GM19351 (cell line): ENCODE measurements at regions not wholly inside any gene's neighbourhood (a gene's known extent, or its start where the extent isn't known, plus 50 kb on each side); places are given as distances from the start of the nearest gene placed in this dataset.

Source experiments
- ATAC-seq: cut with Tn5 transposase; IDR thresholded peaks from one replicate; pipeline ENCODE4 v1.9.1; 2021; ENCODE audit warnings: mild to moderate bottlenecking, moderate library complexity; ENCODE audit not compliant: unreplicated experiment

- no peak for ATAC-seq
Observed at GRCh38 chr2:111673526-111673925, 210.5 kb downstream of the ANAPC1 start.

- no peak for ATAC-seq
Observed at GRCh38 chr2:111675419-111676194, 208.4 kb downstream of the ANAPC1 start.

- no peak for ATAC-seq
Observed at GRCh38 chr2:111676291-111676822, 207.6 kb downstream of the ANAPC1 start.

GRCh38 chr2:111678161-111678560, 205.8 kb downstream of the ANAPC1 start:
- ATAC-seq = no peak

GRCh38 chr2:111678651-111679050, 205.3 kb downstream of the ANAPC1 start:
- no peak for ATAC-seq

- no peak for ATAC-seq
Observed at GRCh38 chr2:111679202-111679601, 204.8 kb downstream of the ANAPC1 start.

GRCh38 chr2:111684611-111685010, 199.4 kb downstream of the ANAPC1 start:
- ATAC-seq = no peak

GRCh38 chr2:111685342-111685741, 198.7 kb downstream of the ANAPC1 start:
- no peak for ATAC-seq

- no peak for ATAC-seq
Observed at GRCh38 chr2:111686994-111687393, 197.0 kb downstream of the ANAPC1 start.

- ATAC-seq = no peak
Observed at GRCh38 chr2:111687911-111688310, 196.1 kb downstream of the ANAPC1 start.

- no peak for ATAC-seq
Observed at GRCh38 chr2:111688482-111688881, 195.5 kb downstream of the ANAPC1 start.

- ATAC-seq = no peak
Observed at GRCh38 chr2:111689174-111689573, 194.8 kb downstream of the ANAPC1 start.

- no peak for ATAC-seq
Observed at GRCh38 chr2:111689941-111690340, 194.1 kb downstream of the ANAPC1 start.

- ATAC-seq = no peak
Observed at GRCh38 chr2:111691164-111691875, 192.7 kb downstream of the ANAPC1 start.

- no peak for ATAC-seq
Observed at GRCh38 chr2:111692311-111692710, 191.7 kb downstream of the ANAPC1 start.

GRCh38 chr2:111694700-111695101, 189.3 kb downstream of the ANAPC1 start:
- no peak for ATAC-seq

GRCh38 chr2:111695441-111696007, 188.5 kb downstream of the ANAPC1 start:
- ATAC-seq = no peak

- no peak for ATAC-seq
Observed at GRCh38 chr2:111696226-111696625, 187.8 kb downstream of the ANAPC1 start.

- ATAC-seq = no peak
Observed at GRCh38 chr2:111697560-111697959, 186.4 kb downstream of the ANAPC1 start.

GRCh38 chr2:111698089-111698488, 185.9 kb downstream of the ANAPC1 start:
- no peak for ATAC-seq

- ATAC-seq = no peak
Observed at GRCh38 chr2:111698743-111699554, 185.0 kb downstream of the ANAPC1 start.
